BLaER1 treated with 17β-estradiol and CSF1 and Interleukin-3, amounts not matched to agents 10 nM and 100 nM (cell line): ENCODE measurements at regions not wholly inside any gene's neighbourhood (a gene's known extent, or its start where the extent isn't known, plus 50 kb on each side); places are given as distances from the start of the nearest gene placed in this dataset.
"Not testable (repeated sequence)": the region's sequence is repeated elsewhere in the genome, so short reads cannot be mapped to it uniquely, and the experiment has no call there.

Experiments used
- H3K27ac ChIP-seq, 11 experiments: shearing (Covaris generic); formaldehyde crosslinking; 2 replicates each; pipeline ENCODE4 v1.8.1; 2022
- H3K27me3 ChIP-seq, 11 experiments: shearing (Covaris generic); formaldehyde crosslinking; 2 replicates each; pipeline ENCODE4 v1.8.1; 2022
- H3K36me3 ChIP-seq, 11 experiments: shearing (Covaris generic); formaldehyde crosslinking; 2 replicates each; pipeline ENCODE4 v1.8.1; 2022
- H3K4me1 ChIP-seq, 10 experiments: shearing (Covaris generic); formaldehyde crosslinking; 2 replicates each; pipeline ENCODE4 v1.8.1; 2022
- H3K4me2 ChIP-seq, 11 experiments: shearing (Covaris generic); formaldehyde crosslinking; 2 replicates each; pipeline ENCODE4 v1.8.1; 2022
- H3K4me3 ChIP-seq, 10 experiments: shearing (Covaris generic); formaldehyde crosslinking; 2 replicates each; pipeline ENCODE4 v1.8.1; 2022
- H3K9ac ChIP-seq, 11 experiments: shearing (Covaris generic); formaldehyde crosslinking; 2 replicates each; pipeline ENCODE4 v1.8.1; 2022
- H3K9me3 ChIP-seq, 11 experiments: shearing (Covaris generic); formaldehyde crosslinking; replicated peaks in 1 of 11; 2 replicates each; pipeline ENCODE4 v1.8.1; 2022
- H4K20me1 ChIP-seq, 11 experiments: shearing (Covaris generic); formaldehyde crosslinking; 2 replicates each; pipeline ENCODE4 v1.8.1; 2022
- Cebpa-rat ChIP-seq, 11 experiments: shearing (Covaris generic); IDR thresholded peaks; 2 replicates each; pipeline ENCODE4 v1.8.1; 2022

GRCh38 chrX:41019041-41019392 lies 66.2 kb upstream of the USP9X start:
- H3K4me3 ChIP-seq = no peak overlapping the region
- no peak overlapping the region for H3K9ac ChIP-seq
- H3K27ac ChIP-seq = no peak overlapping the region
- H3K9me3 ChIP-seq = peaks cover 0 to under 1% (median 0%) of the 10 kb centered on the region in 11 experiments; a peak in 1 of 22 replicates
- no peaks in the 10 kb centered on the region for H3K36me3 ChIP-seq
- H3K4me1 ChIP-seq = no peaks in the 10 kb centered on the region; a peak in 1 of 20 replicates
- TF ChIP-seq Cebpa-rat (IDR thresholded peaks at IDR 0.05) = no peak
- H4K20me1 ChIP-seq = 0 out of 22 replicates have a peak, but pooled peaks cover 0 to 4% (median 0%) of the 10 kb centered on the region in 11 experiments
- no peak overlapping the region for H3K4me2 ChIP-seq
- peaks cover 69 to 92% (median 85%) of the 10 kb centered on the region in 11 experiments for H3K27me3 ChIP-seq

GRCh38 chrX:41022566-41022965 lies 62.7 kb upstream of the USP9X start:
- H4K20me1 ChIP-seq = peaks cover 0 to 9% (median 0%) of the 10 kb centered on the region in 11 experiments; a peak in 1 of 22 replicates

GRCh38 chrX:41023098-41023497 lies 62.1 kb upstream of the USP9X start:
- H3K4me2 ChIP-seq = no peak overlapping the region
- H4K20me1 ChIP-seq = peaks cover 0 to 12% (median 0%) of the 10 kb centered on the region in 11 experiments; a peak in 1 of 22 replicates
- no peaks in the 10 kb centered on the region for H3K36me3 ChIP-seq
- TF ChIP-seq Cebpa-rat (IDR thresholded peaks at IDR 0.05) = no peak
- H3K4me3 ChIP-seq = no peak overlapping the region
- H3K4me1 ChIP-seq = no peaks in the 10 kb centered on the region; a peak in 1 of 20 replicates
- peaks cover 0 to 4% (median 0%) of the 10 kb centered on the region in 11 experiments; a peak in 1 of 22 replicates for H3K9me3 ChIP-seq
- H3K27ac ChIP-seq = no peak overlapping the region
- no peak overlapping the region for H3K9ac ChIP-seq
- H3K27me3 ChIP-seq = peaks cover 76 to 100% (median 95%) of the 10 kb centered on the region in 11 experiments

More at GRCh38 chrX:41022566-41022965, 62.7 kb upstream of the USP9X start:
- peaks cover 0 to 4% (median 0%) of the 10 kb centered on the region in 11 experiments; a peak in 1 of 22 replicates for H3K9me3 ChIP-seq
- no peak overlapping the region for H3K4me3 ChIP-seq
- no peak overlapping the region for H3K4me2 ChIP-seq
- H3K9ac ChIP-seq = no peak overlapping the region
- no peaks in the 10 kb centered on the region; a peak in 1 of 20 replicates for H3K4me1 ChIP-seq
- no peak for TF ChIP-seq Cebpa-rat (IDR thresholded peaks at IDR 0.05)
- peaks cover 72 to 100% (median 94%) of the 10 kb centered on the region in 11 experiments for H3K27me3 ChIP-seq
- H3K27ac ChIP-seq = no peak overlapping the region
- no peaks in the 10 kb centered on the region for H3K36me3 ChIP-seq

GRCh38 chrX:41024335-41024734 lies 60.9 kb upstream of the USP9X start:
- not testable (repeated sequence) for H3K4me2 ChIP-seq, H3K9ac ChIP-seq, H3K4me1 ChIP-seq, H3K36me3 ChIP-seq, H3K9me3 ChIP-seq, H3K4me3 ChIP-seq, H3K27ac ChIP-seq
- Histone ChIP-seq H4K20me1 (peaks cover 0 to 12% (median 0%) of the 10 kb centered on the region in 11 experiments; a peak in 2 of 22 replicates), H3K27me3 (peaks cover 77 to 100% (median 98%) of the 10 kb centered on the region in 11 experiments)

GRCh38 chrX:41024755-41025154 lies 60.5 kb upstream of the USP9X start:
- Histone ChIP-seq H3K27ac (no peak overlapping the region), H3K27me3 (peaks cover 77 to 100% (median 98%) of the 10 kb centered on the region in 11 experiments)

GRCh38 chrX:41025926-41026701 lies 59.1 kb upstream of the USP9X start:
- H3K9ac ChIP-seq = no peak overlapping the region
- no peaks in the 10 kb centered on the region; a peak in 1 of 20 replicates for H3K4me1 ChIP-seq
- no peak for TF ChIP-seq Cebpa-rat (IDR thresholded peaks at IDR 0.05)
- peaks cover 0 to 12% (median 0%) of the 10 kb centered on the region in 11 experiments; a peak in 2 of 22 replicates for H4K20me1 ChIP-seq
- no peak overlapping the region for H3K4me2 ChIP-seq
- no peaks in the 10 kb centered on the region for H3K36me3 ChIP-seq
- no peak overlapping the region for H3K4me3 ChIP-seq
- H3K27me3 ChIP-seq = peaks cover 75 to 100% (median 97%) of the 10 kb centered on the region in 11 experiments
- H3K27ac ChIP-seq = no peak overlapping the region
- H3K9me3 ChIP-seq = peaks cover 0 to 4% (median 0%) of the 10 kb centered on the region in 11 experiments; a peak in 1 of 22 replicates

More at GRCh38 chrX:41024755-41025154, 60.5 kb upstream of the USP9X start:
- no peak for TF ChIP-seq Cebpa-rat (IDR thresholded peaks at IDR 0.05)
- H3K36me3 ChIP-seq = no peaks in the 10 kb centered on the region
- H3K9ac ChIP-seq = no peak overlapping the region
- peaks cover 0 to 4% (median 0%) of the 10 kb centered on the region in 11 experiments; a peak in 1 of 22 replicates for H3K9me3 ChIP-seq
- no peaks in the 10 kb centered on the region; a peak in 1 of 20 replicates for H3K4me1 ChIP-seq
- H4K20me1 ChIP-seq = peaks cover 0 to 12% (median 0%) of the 10 kb centered on the region in 11 experiments; a peak in 2 of 22 replicates
- H3K4me2 ChIP-seq = no peak overlapping the region
- no peak overlapping the region for H3K4me3 ChIP-seq

GRCh38 chrX:41026702-41027078 lies 58.6 kb upstream of the USP9X start:
- no peak for TF ChIP-seq Cebpa-rat (IDR thresholded peaks at IDR 0.05)
- Histone ChIP-seq H3K36me3 (no peaks in the 10 kb centered on the region), H3K9ac (no peak overlapping the region), H3K9me3 (peaks cover 0 to 4% (median 0%) of the 10 kb centered on the region in 11 experiments; a peak in 1 of 22 replicates), H3K27ac (no peak overlapping the region), H4K20me1 (peaks cover 0 to 12% (median 0%) of the 10 kb centered on the region in 11 experiments; a peak in 3 of 22 replicates), H3K27me3 (peaks cover 81 to 100% (median 98%) of the 10 kb centered on the region in 11 experiments), H3K4me1 (no peaks in the 10 kb centered on the region; a peak in 1 of 20 replicates), H3K4me3 (no peak overlapping the region), H3K4me2 (no peak overlapping the region)

GRCh38 chrX:41029332-41029731 lies 55.9 kb upstream of the USP9X start:
- H3K27me3 ChIP-seq = peaks cover 75 to 99% (median 93%) of the 10 kb centered on the region in 11 experiments
- no peak overlapping the region for H3K4me2 ChIP-seq
- no peaks in the 10 kb centered on the region for H3K4me1 ChIP-seq
- H4K20me1 ChIP-seq = peaks cover 0 to 12% (median 0%) of the 10 kb centered on the region in 11 experiments; a peak in 3 of 22 replicates
- no peak overlapping the region for H3K27ac ChIP-seq
- peaks cover 3 to 15% (median 9%) of the 10 kb centered on the region in 11 experiments; a peak in 12 of 22 replicates for H3K9me3 ChIP-seq
- no peak overlapping the region for H3K9ac ChIP-seq
- no peak for TF ChIP-seq Cebpa-rat (IDR thresholded peaks at IDR 0.05)
- H3K36me3 ChIP-seq = no peaks in the 10 kb centered on the region
- H3K4me3 ChIP-seq = no peak overlapping the region

GRCh38 chrX:41031256-41031967 lies 53.8 kb upstream of the USP9X start:
- H3K4me2 ChIP-seq = no peak overlapping the region
- H4K20me1 ChIP-seq = peaks cover 0 to 7% (median 0%) of the 10 kb centered on the region in 11 experiments; a peak in 2 of 22 replicates
- H3K27ac ChIP-seq = no peak overlapping the region
- no peak overlapping the region for H3K9ac ChIP-seq
- H3K4me1 ChIP-seq = no peaks in the 10 kb centered on the region
- peaks cover 3 to 22% (median 9%) of the 10 kb centered on the region in 11 experiments; a peak in 12 of 22 replicates for H3K9me3 ChIP-seq
- peaks cover 55 to 88% (median 75%) of the 10 kb centered on the region in 11 experiments for H3K27me3 ChIP-seq
- TF ChIP-seq Cebpa-rat (IDR thresholded peaks at IDR 0.05) = no peak
- no peaks in the 10 kb centered on the region for H3K36me3 ChIP-seq
- H3K4me3 ChIP-seq = no peak overlapping the region
